GM13976 (cell line): ENCODE measurements at regions not wholly inside any gene's neighbourhood (a gene's known extent, or its start where the extent isn't known, plus 50 kb on each side); places are given as distances from the start of the nearest gene placed in this dataset.

Source experiments
- DNase-seq: peaks from one replicate; pipeline ENCODE4 v3.0.0; 2012; ENCODE audit warnings: low spot score
- CTCF ChIP-seq: IDR thresholded peaks from 2 replicates; pipeline ENCODE4 v1.5.1; 2012; ENCODE audit warnings: borderline replicate concordance, mild to moderate bottlenecking; ENCODE audit not compliant: insufficient read depth; ENCODE audit errors: extremely low read depth, missing control alignments, control extremely low read depth
- in situ Hi-C: fragments of 300-500 bp; cut with MboI; formaldehyde crosslinking; loops from one replicate; pipeline ENCODE4 v1.12.0; 2022; ENCODE audit warnings: low sequenced_read_pairs, mixed read lengths, inconsistent platforms; ENCODE audit not compliant: unreplicated experiment

- in situ Hi-C loops, result no loop called here
- no peak for DNase-seq
- TF ChIP-seq CTCF, result no peak
Observed at GRCh38 chr2:39998617-39999016, 219.6 kb upstream of the THUMPD2 start.

GRCh38 chr2:39996653-39997080 lies 217.6 kb upstream of the THUMPD2 start:
- in situ Hi-C loops, result no loop called here
- TF ChIP-seq CTCF, result no peak
- DNase-seq, result no peak

- no peak for TF ChIP-seq CTCF
- DNase-seq, result no peak
- in situ Hi-C loops, result no loop called here
Observed at GRCh38 chr2:39995005-39995737, 216.1 kb upstream of the THUMPD2 start.

GRCh38 chr2:39994151-39994550 lies 215.1 kb upstream of the THUMPD2 start:
- no peak for TF ChIP-seq CTCF
- in situ Hi-C loops, result no loop called here
- no peak for DNase-seq

- in situ Hi-C loops, result no loop called here
- DNase-seq, result no peak
- TF ChIP-seq CTCF, result no peak
Observed at GRCh38 chr2:39991298-39991697, 212.2 kb upstream of the THUMPD2 start.

- in situ Hi-C loops, result no loop called here
- DNase-seq, result no peak
- TF ChIP-seq CTCF, result no peak
Observed at GRCh38 chr2:39990335-39990900, 211.4 kb upstream of the THUMPD2 start.
